Mesendoderm (in vitro differentiated cells): ENCODE measurements at regions not wholly inside any gene's neighbourhood (a gene's known extent, or its start where the extent isn't known, plus 50 kb on each side); places are given as distances from the start of the nearest gene placed in this dataset.
A peak's percentile ranks its signal among the peaks of the same experiment; 100 is the strongest.

Experiments
- DNase-seq: peaks from one replicate; pipeline ENCODE4 v3.0.0; 2013
- H2AK5ac ChIP-seq: 2 replicates; pipeline ENCODE4 v1.6.1; 2013; ENCODE audit warnings: low read length, inconsistent platforms
- H2BK120ac ChIP-seq: 2 replicates; pipeline ENCODE4 v1.6.1; 2013; ENCODE audit warnings: low read depth, mild to moderate bottlenecking, low read length, moderate library complexity, mixed read lengths
- H2BK15ac ChIP-seq: replicated peaks from 2 replicates; pipeline ENCODE4 v1.6.1; 2013; ENCODE audit warnings: low read depth, mild to moderate bottlenecking, moderate library complexity
- H2BK5ac ChIP-seq: 2 replicates; pipeline ENCODE4 v1.6.1; 2013; ENCODE audit warnings: low read length, inconsistent platforms
- H3K18ac ChIP-seq: 2 replicates; pipeline ENCODE4 v1.6.1; 2013; ENCODE audit warnings: mild to moderate bottlenecking, low read length, mixed read lengths
- H3K23ac ChIP-seq: one replicate; pipeline ENCODE4 v1.6.1; 2013; ENCODE audit warnings: low read length
- H3K27ac ChIP-seq: 2 replicates; pipeline ENCODE4 v1.5.1; 2013; ENCODE audit warnings: low read depth, mild to moderate bottlenecking, inconsistent platforms, low read length, moderate library complexity
- H3K27me3 ChIP-seq: 2 replicates; pipeline ENCODE4 v1.6.1; 2013; ENCODE audit warnings: low read length, control low read depth, mild to moderate bottlenecking, inconsistent platforms; ENCODE audit not compliant: insufficient read depth, poor library complexity
- H3K36me3 ChIP-seq: 2 replicates; pipeline ENCODE4 v1.6.1; 2013; ENCODE audit warnings: low read length, inconsistent platforms; ENCODE audit not compliant: control insufficient read depth, insufficient read depth
- H3K4ac ChIP-seq: one replicate; pipeline ENCODE4 v1.6.1; 2013; ENCODE audit warnings: low read depth, mild to moderate bottlenecking, low read length, moderate library complexity
- H3K4me1 ChIP-seq: 2 replicates; pipeline ENCODE4 v1.6.1; 2013; ENCODE audit warnings: low read depth, low read length, inconsistent platforms; ENCODE audit not compliant: control insufficient read depth
- H3K4me2 ChIP-seq: 2 replicates; pipeline ENCODE4 v1.6.1; 2013; ENCODE audit warnings: low read length
- H3K4me3 ChIP-seq: 2 replicates; pipeline ENCODE4 v1.5.1; 2013; ENCODE audit warnings: mild to moderate bottlenecking, low read length
- H3K56ac ChIP-seq: one replicate; pipeline ENCODE4 v1.6.1; 2013; ENCODE audit warnings: low read length
- H3K79me1 ChIP-seq: 2 replicates; pipeline ENCODE4 v1.6.1; 2013; ENCODE audit warnings: low read length, inconsistent platforms
- H3K79me2 ChIP-seq: 2 replicates; pipeline ENCODE4 v1.6.1; 2013; ENCODE audit warnings: mild to moderate bottlenecking, low read length; ENCODE audit not compliant: control insufficient read depth, insufficient read depth
- H3K9ac ChIP-seq: 2 replicates; pipeline ENCODE4 v1.6.1; 2013; ENCODE audit warnings: low read length, inconsistent platforms
- H4K5ac ChIP-seq: one replicate; pipeline ENCODE4 v1.6.1; 2013; ENCODE audit warnings: low read length
- H4K8ac ChIP-seq: one replicate; pipeline ENCODE4 v1.6.1; 2013; ENCODE audit warnings: low read depth, mild to moderate bottlenecking, control low read depth, low read length, moderate library complexity
- WGBS: extraction: QIAGEN DNeasy Blood & Tissue Kit; methylation state at CpG from one replicate; pipeline ENCODE4 v1.1.7; 2013; ENCODE audit warnings: low lambda C conversion rate, missing lambda C conversion rate; ENCODE audit not compliant: insufficient coverage; ENCODE audit errors: extremely low coverage; 5-methylcytosine and 5-hydroxymethylcytosine counted together

DNA sequence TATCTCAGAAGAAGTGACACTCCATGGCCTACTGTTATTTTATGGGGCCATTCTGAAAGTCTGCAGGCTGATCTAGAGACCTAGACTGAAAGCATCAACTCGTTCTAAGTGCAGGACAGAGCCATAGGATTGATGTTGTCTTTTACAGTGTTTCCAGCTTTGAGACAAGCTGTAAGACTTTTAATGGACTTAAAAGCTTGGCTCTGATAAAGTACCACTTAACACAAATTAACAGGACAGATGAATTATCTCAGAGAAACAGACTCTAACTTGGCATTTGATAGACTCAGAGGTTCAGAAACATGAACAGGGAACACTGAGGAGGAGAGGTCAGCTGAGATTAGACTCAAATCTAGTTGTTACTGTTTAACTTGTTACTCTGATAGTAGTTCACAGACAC lies 203.2 kb downstream of the TLR4 start:
- Histone ChIP-seq H3K27ac (no peak overlapping the region), H2AK5ac (no peak overlapping the region), H2BK120ac (no peak overlapping the region), H4K5ac (no peak overlapping the region), H2BK15ac (no peak overlapping the region), H3K79me2 (no peaks in the 10 kb centered on the region), H3K4ac (no peak overlapping the region), H3K18ac (no peak overlapping the region), H3K27me3 (no peaks in the 10 kb centered on the region), H3K56ac (no peak overlapping the region), H3K4me1 (no peaks in the 10 kb centered on the region), H3K23ac (no peak overlapping the region), H3K4me3 (no peak overlapping the region), H3K36me3 (no peaks in the 10 kb centered on the region), H3K4me2 (no peak overlapping the region), H3K79me1 (no peaks in the 10 kb centered on the region), H4K8ac (no peak overlapping the region), H3K9ac (no peak overlapping the region), H2BK5ac (no peak overlapping the region)
- no CpG with 5 or more reads among the region's 1 CpG for WGBS
- no peak for DNase-seq

DNA sequence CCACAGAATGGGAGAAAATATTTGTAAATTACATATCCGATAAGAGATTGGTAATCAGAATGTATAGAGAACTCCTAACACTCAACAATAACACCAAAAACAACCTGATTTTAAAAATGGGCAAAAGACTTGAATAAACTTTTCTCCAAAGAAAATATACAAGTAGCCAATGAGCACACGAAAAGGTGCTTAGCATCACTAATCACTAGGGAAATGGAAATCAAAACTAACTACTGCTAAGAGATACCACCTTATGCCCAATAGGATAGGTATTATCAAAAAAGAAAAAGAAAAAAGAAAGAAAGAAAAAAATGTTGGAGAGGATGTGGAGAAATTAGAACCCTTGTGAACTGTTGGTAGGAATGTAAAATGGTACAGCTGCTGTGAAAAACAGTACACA lies 212.1 kb downstream of the TLR4 start:
- no peak overlapping the region for H2BK15ac ChIP-seq
- no peak overlapping the region for H3K27ac ChIP-seq
- no CpG with 5 or more reads among the region's 2 CpGs for WGBS
- H3K9ac ChIP-seq: no peak overlapping the region
- H2BK120ac ChIP-seq: no peak overlapping the region
- H3K4ac ChIP-seq: no peak overlapping the region
- no peak overlapping the region for H2AK5ac ChIP-seq
- no peak overlapping the region for H3K56ac ChIP-seq
- H3K4me2 ChIP-seq: no peak overlapping the region
- no peak overlapping the region for H4K8ac ChIP-seq
- no peaks in the 10 kb centered on the region for H3K4me1 ChIP-seq
- no peak overlapping the region for H4K5ac ChIP-seq
- H3K18ac ChIP-seq: no peak overlapping the region
- H3K79me1 ChIP-seq: no peaks in the 10 kb centered on the region
- no peaks in the 10 kb centered on the region for H3K36me3 ChIP-seq
- no peaks in the 10 kb centered on the region for H3K27me3 ChIP-seq
- H3K79me2 ChIP-seq: no peaks in the 10 kb centered on the region
- H2BK5ac ChIP-seq: no peak overlapping the region
- H3K4me3 ChIP-seq: no peak overlapping the region
- no peak overlapping the region for H3K23ac ChIP-seq
- no peak for DNase-seq

DNA sequence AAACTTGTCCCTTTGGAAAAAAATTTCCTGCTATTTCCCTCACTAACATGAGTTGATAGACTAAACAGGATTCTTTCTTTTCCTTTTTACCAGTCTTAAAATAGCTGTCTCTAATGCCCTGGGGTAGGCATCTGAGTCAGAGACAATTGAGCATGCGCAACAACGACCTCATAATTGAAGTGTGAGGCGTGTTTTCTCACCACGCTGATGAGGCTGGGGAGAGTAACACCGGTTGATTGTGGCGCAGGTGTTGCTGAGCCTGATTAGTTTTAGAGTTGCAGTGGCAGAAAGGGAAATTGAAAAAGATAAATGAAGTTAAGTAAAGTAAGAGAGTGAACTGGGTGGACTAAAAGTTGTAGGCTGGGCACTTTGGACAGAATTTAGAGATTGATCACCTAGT lies 213.7 kb downstream of the TLR4 start:
- no peak overlapping the region for H4K8ac ChIP-seq
- H3K4me2 ChIP-seq: no peak overlapping the region
- H3K27ac ChIP-seq: no peak overlapping the region
- no peaks in the 10 kb centered on the region for H3K4me1 ChIP-seq
- H2BK120ac ChIP-seq: no peak overlapping the region
- no peak overlapping the region for H2BK15ac ChIP-seq
- WGBS: no CpG with 5 or more reads among the region's 6 CpGs
- no peaks in the 10 kb centered on the region for H3K36me3 ChIP-seq
- H3K27me3 ChIP-seq: no peaks in the 10 kb centered on the region
- H3K18ac ChIP-seq: no peak overlapping the region
- no peak overlapping the region for H3K23ac ChIP-seq
- DNase-seq: peak; percentile 65
- no peak overlapping the region for H3K4ac ChIP-seq
- H4K5ac ChIP-seq: no peak overlapping the region
- H3K79me1 ChIP-seq: no peaks in the 10 kb centered on the region
- H2AK5ac ChIP-seq: no peak overlapping the region
- no peak overlapping the region for H3K4me3 ChIP-seq
- no peak overlapping the region for H3K56ac ChIP-seq
- H3K79me2 ChIP-seq: no peaks in the 10 kb centered on the region
- H3K9ac ChIP-seq: no peak overlapping the region
- no peak overlapping the region for H2BK5ac ChIP-seq

DNA sequence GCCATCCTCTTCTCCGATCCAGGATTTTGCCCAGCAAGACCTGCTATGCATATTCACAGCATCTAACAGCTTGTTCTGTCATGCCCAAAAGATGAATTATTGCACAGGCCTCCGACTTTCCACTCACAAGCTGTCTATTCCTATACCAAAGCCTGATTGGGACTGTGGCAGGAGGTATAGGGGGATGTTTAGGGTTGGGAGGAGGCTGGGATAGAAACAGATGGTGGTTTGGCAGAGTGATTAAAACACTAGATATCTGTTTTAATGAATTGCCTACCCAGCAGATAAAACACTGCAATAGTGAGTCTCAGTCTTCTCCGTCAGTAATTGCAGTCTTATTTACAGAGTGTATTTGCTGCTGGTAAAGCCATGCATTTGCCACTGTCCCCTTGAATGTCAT lies 215.3 kb downstream of the TLR4 start:
- DNase-seq: no peak
- H2BK5ac ChIP-seq: no peak overlapping the region
- no peak overlapping the region for H4K8ac ChIP-seq
- no peaks in the 10 kb centered on the region for H3K36me3 ChIP-seq
- H3K27me3 ChIP-seq: no peaks in the 10 kb centered on the region
- no peaks in the 10 kb centered on the region for H3K4me1 ChIP-seq
- no peaks in the 10 kb centered on the region for H3K79me2 ChIP-seq
- H3K56ac ChIP-seq: no peak overlapping the region
- no peaks in the 10 kb centered on the region for H3K79me1 ChIP-seq
- no peak overlapping the region for H4K5ac ChIP-seq
- no peak overlapping the region for H2BK120ac ChIP-seq
- H3K4me2 ChIP-seq: no peak overlapping the region
- H3K27ac ChIP-seq: no peak overlapping the region
- WGBS: no CpG with 5 or more reads among the region's 3 CpGs
- no peak overlapping the region for H2AK5ac ChIP-seq
- no peak overlapping the region for H3K23ac ChIP-seq
- no peak overlapping the region for H3K9ac ChIP-seq
- no peak overlapping the region for H2BK15ac ChIP-seq
- no peak overlapping the region for H3K4me3 ChIP-seq
- no peak overlapping the region for H3K4ac ChIP-seq
- no peak overlapping the region for H3K18ac ChIP-seq

DNA sequence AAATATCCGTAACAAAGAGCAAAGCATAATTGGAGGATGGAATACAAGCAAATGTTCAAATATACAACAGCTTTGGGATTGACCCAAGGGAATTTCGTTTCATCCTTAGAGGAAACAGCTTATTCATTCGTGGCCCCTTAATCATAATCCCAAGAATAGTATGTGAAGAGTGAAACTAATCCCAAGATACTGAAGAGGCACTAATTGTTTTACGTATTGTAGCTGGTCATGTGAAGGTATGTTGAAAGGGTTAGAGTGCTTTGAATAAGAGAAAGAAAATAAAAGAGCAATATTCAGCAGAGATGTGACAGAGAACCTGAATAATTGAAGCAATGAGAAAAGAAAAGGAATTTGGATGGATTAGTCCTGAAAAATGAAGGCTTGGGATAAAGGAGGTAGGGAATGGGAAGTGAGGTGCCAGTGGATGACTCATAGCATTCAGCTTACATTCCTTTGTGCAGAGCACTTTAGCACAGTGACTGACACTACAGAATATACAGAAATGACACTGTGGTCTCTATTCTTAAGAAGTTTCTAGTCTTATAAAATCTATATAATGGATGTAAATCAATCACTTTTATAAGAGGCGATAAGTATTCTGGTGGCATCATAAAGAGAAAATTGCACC lies 221.9 kb downstream of the TLR4 start:
- Histone ChIP-seq H3K79me2 (no peaks in the 10 kb centered on the region), H3K4ac (no peak overlapping the region), H3K56ac (no peak overlapping the region), H3K23ac (no peak overlapping the region), H2AK5ac (no peak overlapping the region), H4K5ac (no peak overlapping the region), H3K18ac (no peak overlapping the region), H3K4me1 (no peaks in the 10 kb centered on the region), H3K36me3 (no peaks in the 10 kb centered on the region), H3K27ac (no peak overlapping the region), H3K4me2 (no peak overlapping the region), H3K79me1 (no peaks in the 10 kb centered on the region), H2BK120ac (no peak overlapping the region), H2BK5ac (no peak overlapping the region), H3K27me3 (no peaks in the 10 kb centered on the region), H3K4me3 (no peak overlapping the region), H2BK15ac (no peak overlapping the region), H4K8ac (no peak overlapping the region), H3K9ac (no peak overlapping the region)
- WGBS: no CpG with 5 or more reads among the region's 5 CpGs
- peak; percentile 47 for DNase-seq

DNA sequence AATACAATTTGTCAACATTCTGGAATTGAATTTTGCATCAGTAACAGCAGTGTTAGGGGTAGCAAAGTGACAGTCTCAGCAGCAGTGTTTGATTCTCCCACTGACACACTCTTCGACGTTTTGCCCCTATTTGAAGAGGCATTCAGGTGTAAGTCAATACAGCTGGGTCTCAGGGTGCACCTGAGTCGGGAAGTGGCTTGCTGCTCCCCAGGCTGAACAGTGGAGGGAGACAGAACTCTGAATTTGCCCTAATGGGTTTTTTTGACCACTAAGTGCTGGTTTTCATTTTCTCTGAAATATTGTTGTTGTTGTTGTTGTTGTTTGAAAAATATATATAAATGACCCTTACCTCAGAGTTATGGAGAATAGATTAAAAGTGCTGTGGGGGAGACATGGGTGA lies 223.2 kb downstream of the TLR4 start:
- Histone ChIP-seq H2BK15ac (no peak overlapping the region), H3K27me3 (no peaks in the 10 kb centered on the region), H3K27ac (no peak overlapping the region), H3K56ac (no peak overlapping the region), H3K4me1 (no peaks in the 10 kb centered on the region), H3K4me3 (no peak overlapping the region), H2AK5ac (no peak overlapping the region), H3K9ac (no peak overlapping the region), H2BK5ac (no peak overlapping the region), H3K79me1 (no peaks in the 10 kb centered on the region), H3K79me2 (no peaks in the 10 kb centered on the region), H3K4me2 (no peak overlapping the region), H3K18ac (no peak overlapping the region), H4K8ac (no peak overlapping the region), H3K36me3 (no peaks in the 10 kb centered on the region), H2BK120ac (no peak overlapping the region), H3K4ac (no peak overlapping the region), H3K23ac (no peak overlapping the region), H4K5ac (no peak overlapping the region)
- no CpG with 5 or more reads among the region's 3 CpGs for WGBS
- DNase-seq: peak; percentile 31
